Adrenal gland (tissue), 5 donors: ENCODE measurements at regions not wholly inside any gene's neighbourhood (a gene's known extent, or its start where the extent isn't known, plus 50 kb on each side); places are given as distances from the start of the nearest gene placed in this dataset.

Source experiments
- CTCF ChIP-seq, 6 experiments: fragments of 450-650 bp in 4 of 6; fragments of 200-600 bp in 2 of 6; sonication (generic) in 1 of 6; IDR thresholded peaks; 1 replicate in 5 of 6; 2 replicates in 1 of 6; pipeline versions ENCODE4 v1.5.1 to v1.8.0; 2016 to 2021; ENCODE audit warnings: antibody characterized with exemption in 6 of 6, mild to moderate bottlenecking in 2 of 6, moderate library complexity in 1 of 6
- POLR2A ChIP-seq, 2 donors: fragments of 450-650 bp; IDR thresholded peaks; one replicate each; pipeline ENCODE4 v1.6.1; 2017; ENCODE audit warnings: antibody characterized with exemption in 2 of 2, mild to moderate bottlenecking in 2 of 2, moderate library complexity in 1 of 2
- donor health status: DM: no; HTN: no; CAD: no.

GRCh38 chr9:96038271-96038670 is 162.8 kb downstream of the ERCC6L2 start:
- no peak for TF ChIP-seq POLR2A (IDR thresholded peaks at IDR 0.05)
- TF ChIP-seq CTCF (IDR thresholded peaks at IDR 0.05), result no peak
